LoVo (cell line): ENCODE measurements at regions not wholly inside any gene's neighbourhood (a gene's known extent, or its start where the extent isn't known, plus 50 kb on each side); places are given as distances from the start of the nearest gene placed in this dataset.
"Not testable (repeated sequence)": the region's sequence is repeated elsewhere in the genome, so short reads cannot be mapped to it uniquely, and the experiment has no call there.

Experiments
- DNase-seq: peaks from one replicate; pipeline ENCODE4 v3.0.0-alpha.2; 2016; ENCODE audit warnings: low spot score

DNA sequence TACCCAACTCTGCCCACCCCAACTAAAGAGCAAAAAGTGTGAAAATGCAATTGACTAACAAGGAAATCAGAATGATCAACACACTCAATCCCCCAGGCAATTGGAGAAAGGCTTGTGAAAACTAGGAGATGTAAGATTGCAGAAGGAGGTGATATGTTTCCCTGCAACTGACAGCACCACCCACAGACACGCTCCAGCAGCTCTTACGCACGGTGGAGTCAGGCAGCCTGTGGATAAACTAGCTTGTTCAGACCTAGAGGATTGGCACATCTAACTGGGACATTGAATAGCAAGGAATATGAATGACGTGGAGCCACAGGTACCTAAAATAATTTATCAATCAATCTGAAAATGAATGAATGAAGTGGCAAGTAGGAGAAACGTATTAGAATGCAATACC, 125.7 kb upstream of the MYO3A start:
- no peak for DNase-seq

DNA sequence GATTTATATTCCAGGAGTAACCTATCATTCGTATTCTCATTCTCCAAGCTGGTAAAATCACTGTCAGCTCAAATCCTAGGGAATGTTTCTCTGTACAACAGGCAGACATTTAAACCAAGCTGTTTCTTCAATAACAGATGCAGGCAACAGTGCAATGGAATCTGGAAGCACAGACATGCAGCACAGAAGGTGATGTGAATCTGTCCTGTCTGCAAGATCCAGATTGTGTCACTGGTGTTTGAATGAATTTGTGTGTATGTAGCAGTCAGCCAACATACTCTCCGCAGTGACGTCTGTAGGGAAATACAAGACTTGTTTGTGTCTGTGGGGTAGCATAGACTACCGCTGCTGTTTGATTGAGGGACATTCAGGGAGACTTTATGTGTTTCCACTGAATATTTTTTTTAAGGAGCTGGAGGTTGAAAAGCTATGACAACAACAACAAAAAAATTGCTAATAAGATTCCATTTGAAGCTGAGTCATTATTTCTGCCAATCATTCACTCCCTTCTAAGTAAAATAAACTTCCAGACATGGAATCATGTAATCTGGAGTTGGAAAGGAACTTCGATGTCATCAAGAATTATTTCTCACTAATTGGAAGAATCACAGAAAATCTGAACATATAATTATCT, 122.9 kb upstream of the MYO3A start:
- no peak for DNase-seq

DNA sequence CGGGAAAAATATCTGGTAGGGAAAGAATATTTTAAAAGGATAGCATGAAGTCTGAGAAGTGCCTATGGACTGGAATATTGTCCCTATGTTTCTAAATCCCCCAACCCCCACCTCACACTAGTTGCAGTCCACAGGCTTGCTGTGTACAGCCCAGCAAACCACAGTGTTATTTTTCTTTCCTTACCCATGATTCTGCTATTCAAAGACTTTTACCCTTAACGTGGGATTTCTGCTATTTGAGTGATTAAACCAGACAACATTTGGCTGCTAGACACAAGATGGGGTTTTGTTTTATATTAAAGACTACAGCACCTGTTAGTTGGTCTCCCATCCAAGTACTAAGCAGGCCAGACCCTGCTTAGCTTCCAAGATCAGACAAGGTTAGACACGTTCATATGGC, 120.5 kb upstream of the MYO3A start:
- DNase-seq: no peak

DNA sequence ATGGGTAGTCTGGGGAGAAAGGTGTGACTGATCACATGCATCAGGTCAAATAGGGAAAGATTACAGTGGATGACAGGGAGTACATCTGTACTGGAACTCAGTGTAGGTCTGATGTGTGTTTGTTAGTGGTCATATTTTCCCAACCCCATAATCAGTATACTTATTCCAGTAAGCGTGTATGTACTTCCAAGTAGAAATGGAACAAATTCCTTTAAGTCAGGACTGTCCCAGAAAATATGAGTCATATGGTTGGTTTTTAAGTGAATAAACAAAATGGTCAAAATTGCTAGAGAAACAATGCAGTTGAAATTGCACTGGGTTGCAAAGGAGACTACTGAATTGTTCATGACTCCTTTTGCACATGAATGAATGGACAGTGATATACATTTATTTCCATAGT, 118.8 kb upstream of the MYO3A start:
- no peak for DNase-seq

DNA sequence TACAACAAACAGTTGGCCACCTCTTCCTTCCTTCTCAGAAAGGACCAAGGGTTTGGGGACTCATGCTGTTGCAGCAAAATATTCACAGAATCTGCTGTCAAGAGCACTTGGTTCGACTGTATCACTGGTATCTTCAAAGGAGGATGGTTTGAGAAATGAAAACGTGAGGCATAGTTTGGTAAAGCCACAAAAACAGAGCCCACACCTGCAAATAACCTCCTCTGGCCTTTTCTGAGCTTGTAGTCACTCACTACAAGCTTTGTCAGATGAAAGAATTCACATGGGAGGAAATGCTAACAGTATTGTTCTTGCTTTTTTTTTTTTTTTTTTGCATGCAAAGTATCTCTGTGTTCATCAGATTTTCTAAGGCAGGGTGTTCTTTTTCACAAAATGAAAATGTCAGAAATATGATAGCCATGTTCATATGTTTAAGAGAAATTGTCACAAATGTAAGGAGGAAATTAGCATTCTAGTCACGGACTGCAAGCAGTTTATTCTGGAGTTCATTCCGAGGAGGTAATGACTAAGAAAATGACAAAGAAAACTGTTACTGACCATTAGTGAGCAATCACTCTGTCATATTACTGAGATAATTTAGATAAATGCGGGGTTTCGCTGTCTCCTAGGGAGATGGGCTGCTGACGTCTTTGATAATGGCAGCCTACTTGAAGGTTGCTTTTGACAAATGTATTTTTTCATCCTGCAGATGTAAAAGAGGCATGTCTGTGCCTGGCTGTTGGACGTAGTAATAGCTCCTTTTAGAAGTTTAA, 117.8 kb upstream of the MYO3A start:
- DNase-seq: no peak

DNA sequence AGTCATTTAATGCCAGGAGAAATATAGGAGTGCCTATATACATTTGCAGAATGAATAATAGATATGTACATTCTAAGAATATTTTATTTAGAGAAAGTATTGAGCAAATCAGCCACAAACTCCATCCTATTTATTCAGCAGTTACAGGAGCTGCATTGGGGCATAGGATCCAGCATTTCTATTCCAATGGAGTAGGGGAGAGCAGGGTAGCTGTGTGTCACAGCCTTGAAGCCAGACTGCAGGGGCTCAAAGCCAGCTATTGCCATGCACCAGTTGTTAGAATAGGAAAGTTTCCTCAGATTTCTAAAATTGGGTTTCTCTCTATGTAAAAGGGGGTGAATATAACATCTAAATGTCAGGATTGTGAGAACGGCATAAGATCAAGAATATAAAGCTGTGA, 116.8 kb upstream of the MYO3A start:
- DNase-seq: no peak

DNA sequence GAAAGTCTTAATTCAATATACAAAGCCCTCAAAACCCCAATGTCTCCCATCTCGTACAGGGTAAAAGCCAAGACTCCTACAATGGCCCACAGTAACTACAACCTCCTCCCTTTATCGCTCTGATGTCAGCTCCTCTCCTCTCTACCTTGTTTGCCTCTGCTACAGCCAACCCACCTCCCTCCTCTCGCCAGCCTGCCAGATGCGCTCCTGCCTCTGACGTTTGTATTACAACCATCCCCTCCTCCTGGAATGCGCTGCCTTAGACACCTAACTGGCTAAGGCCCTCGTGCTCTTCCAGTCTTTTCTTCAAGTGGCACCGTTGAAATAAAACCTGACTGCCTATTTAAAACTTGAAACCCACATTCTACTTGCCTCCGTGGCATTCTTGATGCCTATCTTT, 115.3 kb upstream of the MYO3A start:
- DNase-seq: no peak

DNA sequence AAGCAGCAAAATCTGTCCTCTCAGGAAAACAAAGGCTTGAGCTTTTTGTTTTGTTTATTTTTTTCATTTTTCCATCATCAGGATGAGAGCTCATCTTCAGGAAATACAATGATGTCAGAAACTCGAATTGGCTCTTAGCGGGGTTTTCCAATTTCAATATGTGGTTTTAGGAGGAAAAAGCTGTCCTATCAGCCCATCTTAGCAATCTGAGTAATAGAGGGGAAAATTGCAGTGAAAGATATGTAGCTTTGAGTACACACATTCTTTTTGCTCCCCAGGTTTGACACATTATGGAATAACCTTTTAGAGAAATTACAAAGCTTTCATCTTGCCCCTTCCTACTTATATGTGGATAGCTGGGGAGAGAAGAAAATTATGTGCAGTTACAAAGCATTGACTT, 113.6 kb upstream of the MYO3A start:
- DNase-seq: no peak

DNA sequence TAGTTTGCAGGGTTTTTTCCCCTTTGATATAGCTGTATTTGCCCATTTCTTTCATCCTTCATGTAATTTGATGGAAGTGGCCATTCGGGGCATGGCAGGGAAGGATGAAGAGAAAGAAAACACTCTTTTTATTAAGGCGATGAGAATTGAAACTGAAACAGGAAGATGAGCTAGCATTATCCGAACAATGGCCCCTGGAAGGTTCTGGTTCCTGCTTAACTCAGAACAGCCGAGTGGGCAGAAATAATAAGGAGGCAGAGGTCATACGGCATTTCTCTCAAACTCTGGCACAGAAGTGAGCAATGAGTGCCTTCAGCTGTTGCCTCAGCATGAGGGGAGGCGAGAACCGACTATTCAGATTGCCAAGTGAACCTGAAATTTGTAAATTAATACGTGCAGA, 113.2 kb upstream of the MYO3A start:
- DNase-seq: no peak

DNA sequence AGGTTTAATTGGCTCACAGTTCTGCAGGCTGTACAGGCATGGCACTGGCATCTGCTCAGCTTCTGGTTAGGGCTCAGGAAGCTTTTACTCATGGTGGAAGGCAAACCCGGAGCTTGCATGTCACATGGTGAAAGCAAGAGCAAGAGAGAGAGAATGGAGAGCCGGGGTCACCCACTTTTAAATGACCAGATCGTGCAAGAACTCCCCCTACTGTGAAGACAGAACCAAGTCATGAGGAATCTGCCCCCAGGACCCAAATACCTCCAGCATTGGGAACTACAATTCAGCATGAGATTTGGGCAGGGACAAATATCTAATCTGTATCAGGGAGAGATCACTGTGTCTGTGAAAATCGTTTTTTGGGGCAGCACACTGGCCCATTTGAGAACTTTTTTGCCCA, 110.0 kb upstream of the MYO3A start:
- DNase-seq: no peak

DNA sequence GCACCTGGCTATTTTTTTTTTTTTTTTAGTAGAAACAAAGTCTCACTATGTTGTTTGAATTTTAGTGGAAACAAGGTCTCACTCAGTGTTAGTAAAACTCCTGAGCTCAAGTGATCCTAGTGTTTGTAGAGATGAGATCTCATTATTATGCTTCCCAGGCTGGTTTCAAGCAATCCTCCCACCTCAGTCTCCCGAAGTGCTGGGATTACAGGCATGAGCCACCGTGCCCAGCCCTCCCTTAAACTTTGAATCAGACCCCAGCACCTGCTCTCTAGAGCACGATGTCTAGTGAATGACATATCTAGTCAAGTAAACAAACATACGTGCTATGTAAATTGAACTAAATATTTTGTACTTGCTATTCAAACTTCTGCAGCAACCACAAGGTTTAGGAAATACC, 105.6 kb upstream of the MYO3A start:
- DNase-seq: no peak

DNA sequence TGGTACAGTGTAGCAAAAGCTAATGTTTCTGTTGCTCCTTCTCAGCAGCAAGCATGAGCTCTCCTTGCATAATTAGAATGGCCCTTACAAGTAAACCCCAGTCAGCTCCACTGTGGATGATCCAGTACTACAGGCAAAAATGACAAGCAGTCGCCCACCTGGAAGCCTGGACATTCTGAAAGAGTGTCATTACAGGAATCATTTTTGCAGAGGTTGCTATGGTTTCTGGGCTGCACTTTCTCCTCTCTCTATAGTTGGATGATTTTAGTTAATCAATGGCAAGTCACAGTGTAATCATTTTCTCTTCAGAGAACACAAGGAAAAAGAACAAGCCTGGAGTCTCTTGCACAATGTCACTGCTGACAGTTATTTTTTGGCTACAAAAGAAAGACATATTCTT, 102.9 kb upstream of the MYO3A start:
- DNase-seq: no peak

DNA sequence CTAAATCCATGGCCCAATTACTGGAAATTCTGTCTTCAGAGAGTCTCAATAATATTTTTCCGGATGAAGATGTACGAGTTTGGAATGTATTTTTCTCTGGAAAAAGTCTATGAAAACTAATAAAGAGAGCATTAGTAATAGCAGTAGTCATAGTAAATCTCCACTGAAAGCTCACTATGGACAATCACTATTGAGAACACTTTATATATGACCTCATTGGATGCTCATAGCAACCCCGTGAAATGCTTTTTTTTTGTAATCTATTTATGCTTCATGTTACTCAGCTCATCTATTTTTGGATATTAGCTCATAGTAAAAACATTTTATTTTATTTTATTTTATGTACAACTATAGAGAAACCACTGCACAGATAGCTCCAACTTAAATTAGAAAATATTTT, 94.3 kb upstream of the MYO3A start:
- DNase-seq: no peak

DNA sequence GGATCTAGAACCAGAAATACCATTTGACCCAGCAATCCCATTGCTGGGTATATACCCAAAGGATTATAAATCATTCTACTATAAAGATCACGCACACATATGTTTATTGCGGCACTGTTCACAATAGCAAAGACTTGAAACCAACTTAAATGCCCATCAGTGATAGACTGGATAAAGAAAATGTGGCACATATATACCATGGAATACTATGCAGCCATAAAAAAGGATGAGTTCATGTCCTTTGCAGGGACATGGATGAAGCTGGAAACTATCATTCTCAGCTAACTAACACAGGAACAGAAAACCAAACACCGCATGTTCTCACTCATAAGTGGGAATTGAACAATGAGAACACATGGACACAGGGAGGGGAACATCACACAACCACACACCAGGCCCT, 93.2 kb upstream of the MYO3A start:
- DNase-seq: not testable (repeated sequence)

DNA sequence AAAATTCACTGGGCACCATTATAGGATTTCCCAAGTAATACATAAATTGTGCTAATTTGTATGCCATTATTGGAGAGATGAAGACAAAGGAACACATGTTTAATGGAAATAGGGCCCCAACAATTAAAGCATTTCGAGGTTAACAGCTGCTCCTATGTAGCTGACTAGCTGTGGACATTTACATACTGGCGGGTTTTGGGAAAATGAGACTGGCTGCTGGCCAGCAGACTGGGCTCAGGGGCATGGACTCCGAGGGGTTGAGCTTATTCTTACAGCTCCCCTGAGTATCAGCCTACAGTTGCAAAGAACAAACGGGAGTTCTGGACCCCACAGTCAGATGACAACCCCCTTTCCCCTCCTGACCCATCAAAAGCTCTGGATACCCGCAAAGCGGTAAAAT, 91.9 kb upstream of the MYO3A start:
- no peak for DNase-seq

DNA sequence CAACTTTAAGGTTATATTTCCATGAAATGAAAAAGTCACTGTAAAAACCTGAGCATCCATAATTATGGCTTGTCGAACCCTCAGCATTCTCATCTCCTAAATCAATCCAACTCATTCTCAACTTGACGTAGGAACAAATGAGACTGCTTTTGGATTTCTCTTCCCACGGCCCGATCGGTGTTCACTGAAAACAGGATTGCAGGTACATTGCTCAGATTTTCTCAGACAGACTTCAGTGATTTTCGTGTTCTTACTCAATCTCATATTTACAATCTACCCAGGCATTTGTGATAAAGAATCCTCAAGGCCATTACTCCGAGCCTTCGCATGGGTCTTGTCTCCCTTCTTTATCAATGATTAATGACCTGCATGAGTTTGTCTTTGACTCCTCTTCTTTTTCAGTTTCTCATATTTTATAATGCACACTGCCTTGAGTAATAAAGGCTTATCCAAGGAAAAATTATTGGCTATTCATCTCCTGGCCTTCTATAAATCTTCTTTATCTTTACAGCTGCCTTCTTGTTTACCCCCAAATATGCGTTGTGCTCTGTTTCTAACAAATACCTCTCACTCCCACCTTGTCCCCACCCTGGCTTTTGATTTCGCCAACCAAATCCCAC, 90.4 kb upstream of the MYO3A start:
- DNase-seq: no peak

DNA sequence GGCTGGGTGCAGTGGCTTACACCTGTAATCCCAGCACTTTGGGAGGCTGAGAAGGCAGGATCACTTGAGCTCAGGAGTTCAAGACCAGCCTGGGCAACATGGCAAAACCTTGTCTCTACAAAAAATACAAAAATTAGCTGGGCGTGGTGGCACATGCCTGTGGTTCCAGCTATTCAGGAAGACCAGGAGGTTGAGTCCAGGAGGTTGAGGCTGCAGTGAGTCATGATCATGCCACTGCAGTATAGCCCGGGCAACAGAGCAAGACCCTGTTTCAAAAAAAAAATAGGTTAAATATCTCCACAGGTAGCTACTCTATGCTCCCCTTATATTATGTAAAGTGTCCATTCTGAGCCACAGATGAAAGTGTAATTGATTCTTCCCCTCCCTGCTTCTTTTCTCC, 89.3 kb upstream of the MYO3A start:
- DNase-seq: not testable (repeated sequence)

DNA sequence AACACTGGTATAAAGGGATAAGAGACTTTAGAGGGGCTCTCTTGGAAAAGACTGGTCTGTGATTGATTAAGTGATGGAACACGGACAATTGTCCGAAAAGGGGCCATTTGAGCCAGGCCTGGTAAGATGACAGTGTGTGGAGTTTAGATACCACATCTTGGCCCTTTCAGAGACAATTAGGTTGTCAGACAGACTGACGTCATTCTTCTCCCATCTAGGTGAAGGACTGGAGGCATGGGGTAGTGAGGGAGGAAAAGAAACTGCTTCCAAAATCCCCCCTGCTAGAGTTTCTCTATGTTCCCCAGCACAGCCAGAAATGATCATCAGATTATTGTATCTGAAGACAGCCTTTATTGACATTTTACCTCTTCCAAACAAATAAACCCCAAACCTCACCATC, 84.8 kb upstream of the MYO3A start:
- no peak for DNase-seq

DNA sequence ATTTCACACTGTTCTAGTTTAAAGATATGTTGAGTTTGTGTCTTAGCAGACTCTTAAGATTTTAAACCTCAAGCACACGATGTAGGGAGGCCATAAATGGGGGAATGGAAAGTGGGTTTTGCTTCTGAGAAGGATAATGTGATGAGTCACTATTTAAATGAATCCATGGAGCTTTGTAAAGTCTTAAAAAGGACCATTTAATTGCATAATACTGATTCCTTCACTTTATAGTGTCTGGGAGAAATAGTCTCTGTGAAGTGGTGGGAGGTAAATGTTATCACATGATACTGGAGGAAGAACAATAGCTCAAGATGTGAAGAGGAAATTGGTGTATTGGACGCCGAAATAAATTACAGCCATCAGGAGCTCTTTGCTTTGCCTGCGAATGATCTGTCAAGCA, 84.0 kb upstream of the MYO3A start:
- no peak for DNase-seq

DNA sequence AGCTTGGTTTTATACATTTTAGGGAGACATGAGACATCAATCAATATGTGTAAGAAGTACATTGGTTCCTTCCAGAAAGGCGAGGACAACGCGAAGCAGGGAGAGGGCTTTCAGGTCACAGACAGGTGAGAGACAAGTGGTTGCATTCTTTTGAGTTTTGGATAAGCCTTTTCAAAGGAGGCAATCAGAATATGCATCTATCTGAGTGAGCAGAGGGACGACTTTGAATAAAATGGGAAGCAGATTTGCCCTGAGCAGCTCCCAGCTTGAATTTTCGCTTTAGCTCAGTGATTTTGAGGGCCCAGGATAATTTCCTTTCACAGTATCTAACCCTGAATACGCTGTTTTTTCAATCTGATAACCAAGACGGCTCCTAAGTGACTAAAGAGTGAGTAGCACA, 82.5 kb upstream of the MYO3A start:
- DNase-seq: no peak

DNA sequence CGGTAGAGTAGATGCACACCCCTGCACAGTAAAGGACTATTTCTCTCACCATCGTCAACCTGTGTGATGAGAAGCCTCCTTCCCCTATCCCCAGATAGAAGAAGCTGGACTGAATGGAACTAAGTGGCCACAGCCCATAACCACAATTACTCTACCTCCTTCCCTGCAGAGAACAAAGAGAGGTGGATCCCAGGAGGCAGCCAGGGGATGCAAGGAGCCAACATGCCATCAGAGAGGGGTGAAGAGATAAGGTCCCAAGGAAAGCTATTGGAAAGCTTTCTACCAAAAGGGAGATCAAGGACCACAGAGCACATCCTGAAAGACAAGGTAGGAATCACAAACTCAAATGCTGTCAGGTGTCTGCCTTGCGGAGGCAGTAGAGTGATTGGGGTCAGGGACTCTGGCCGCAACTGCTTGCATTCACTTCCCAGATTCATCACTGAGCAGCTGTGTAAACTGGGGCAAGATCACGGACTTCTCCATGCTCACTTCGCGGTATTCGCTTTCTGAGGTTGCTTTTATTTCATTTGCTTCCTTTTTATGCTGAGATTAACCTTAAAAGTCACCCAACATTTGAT, 81.6 kb upstream of the MYO3A start:
- DNase-seq: no peak

DNA sequence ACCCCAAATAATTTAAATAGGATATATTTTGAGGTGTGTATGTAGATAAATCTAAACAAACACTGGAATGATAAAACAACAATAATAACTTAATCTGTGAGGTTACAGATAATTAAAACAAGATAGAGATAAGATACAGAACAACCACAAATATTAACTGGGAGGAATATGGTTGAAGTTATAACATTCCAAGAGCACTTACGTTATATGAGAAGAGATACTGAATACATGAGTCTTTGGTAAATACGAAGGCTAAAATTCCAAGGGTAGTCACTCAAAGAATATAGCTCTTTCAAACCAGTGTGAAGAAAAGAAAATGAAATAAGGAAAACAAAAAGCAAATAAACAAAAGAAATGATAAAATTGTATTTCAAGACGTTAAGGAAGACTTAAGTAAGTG, 76.0 kb upstream of the MYO3A start:
- no peak for DNase-seq

DNA sequence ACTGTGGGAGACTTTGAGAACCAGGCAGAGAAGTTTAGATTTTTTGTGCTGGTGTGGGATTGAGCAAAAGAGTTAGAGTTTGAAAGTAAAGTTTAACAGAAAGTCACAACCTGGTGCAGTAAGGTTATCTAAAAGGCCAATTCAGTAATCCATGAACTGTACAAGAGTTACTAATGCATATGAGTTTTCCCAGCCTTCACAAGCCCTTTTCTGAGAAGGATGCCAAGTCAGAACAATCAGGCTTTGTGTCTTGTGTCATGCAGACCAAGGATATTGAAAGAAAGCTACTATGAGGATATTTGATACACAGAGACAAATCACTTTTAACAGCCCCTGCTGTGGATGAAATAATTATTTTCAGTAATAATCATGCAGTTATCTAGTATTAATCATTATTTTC, 68.8 kb upstream of the MYO3A start:
- no peak for DNase-seq
